HCT116 (cell line): ENCODE measurements at regions not wholly inside any gene's neighbourhood (a gene's known extent, or its start where the extent isn't known, plus 50 kb on each side); places are given as distances from the start of the nearest gene placed in this dataset.

ENCODE experiments used
- ATAC-seq: fragments of 200-7000 bp; cut with Tn5 transposase; 2 replicates; pipeline ENCODE4 v1.9.1; 2020; ENCODE audit warnings: mild to moderate bottlenecking, moderate library complexity
- BruUV-seq: library from RNA; stranded (reverse); fragments of 400-500 nt; replicated peaks from 2 replicates; lab custom pipeline; 2021; lab: Mats Ljungman, UMichigan
- CTCF ChIA-PET: fragments of 300-600 bp; sonication (Branson Sonifier 250); formaldehyde crosslinking; loops from one replicate; lab custom pipeline; 2021; ENCODE audit warnings: antibody characterized with exemption; lab: Charles Lee
- POLR2A ChIA-PET: fragments of 300-600, 350-600 bp; sonication (Branson Sonifier 250); formaldehyde crosslinking; loops from one replicate; lab custom pipeline; 2021; ENCODE audit warnings: antibody characterized with exemption; lab: Charles Lee
- RAD21 ChIA-PET, 2 experiments: fragments of 300-600 bp; sonication (Branson Sonifier 250); formaldehyde crosslinking; loops; one replicate each; lab custom pipeline; 2023; ENCODE audit warnings: low total read pairs in 2 of 2; ENCODE audit not compliant: uncharacterized antibody in 2 of 2, unreplicated experiment in 2 of 2, low non-redundant PET in 1 of 2; lab: Charles Lee
- DNase-seq: peaks from one replicate; pipeline ENCODE4 v3.0.0-alpha.2; 2010; ENCODE audit warnings: low read depth, low spot score
- H2AFZ ChIP-seq: fragments of 200-600 bp; shearing (Covaris generic), sonication (generic); 2 replicates; pipeline ENCODE4 v1.6.1; 2017; ENCODE audit warnings: low read depth, mixed run types, mixed read lengths, antibody characterized with exemption, low read length; ENCODE audit not compliant: poor library complexity, severe bottlenecking
- H3K27ac ChIP-seq: 2 replicates; pipeline ENCODE4 v1.5.1; 2012; ENCODE audit warnings: low read depth, low read length
- H3K27me3 ChIP-seq: fragments of 200-600 bp; sonication (generic); 2 replicates; pipeline ENCODE4 v1.6.1; 2016; ENCODE audit warnings: mixed run types, low read length, mixed read lengths; ENCODE audit not compliant: insufficient read depth
- H3K36me3 ChIP-seq, 2 experiments: fragments of 200-500 bp in 1 of 2; fragments of 200-600 bp in 1 of 2; sonication (Bioruptor generic) in 1 of 2; sonication (generic) in 1 of 2; 2 replicates each; pipeline versions ENCODE4 v1.5.1 to v1.6.1; 2014 to 2016; ENCODE audit warnings: low read length in 2 of 2, inconsistent platforms in 1 of 2, mixed read lengths in 1 of 2, mixed run types in 1 of 2; ENCODE audit not compliant: insufficient read depth in 2 of 2, control insufficient read depth in 1 of 2
- H3K4me1 ChIP-seq, 2 experiments: fragments of 200-600 bp in 1 of 2; sonication (generic) in 1 of 2; 2 replicates each; pipeline versions ENCODE4 v1.5.1 to v1.6.1; 2012 to 2017; ENCODE audit warnings: low read length in 2 of 2, inconsistent platforms in 1 of 2, mild to moderate bottlenecking in 1 of 2, mixed read lengths in 1 of 2, mixed run types in 1 of 2, moderate library complexity in 1 of 2; ENCODE audit not compliant: insufficient read depth in 2 of 2, control insufficient read depth in 1 of 2
- H3K4me2 ChIP-seq: fragments of 200-600 bp; sonication (generic); 2 replicates; pipeline ENCODE4 v1.6.1; 2017; ENCODE audit warnings: mixed run types, low read length, mixed read lengths
- H3K4me3 ChIP-seq, 2 experiments: fragments of 200-600 bp in 1 of 2; sonication (generic) in 1 of 2; replicated peaks in 1 of 2; 2 replicates each; pipeline ENCODE4 v1.5.1; 2011 to 2016; ENCODE audit warnings: low read length in 2 of 2, control low read depth in 1 of 2, low read depth in 1 of 2, mild to moderate bottlenecking in 1 of 2, mixed read lengths in 1 of 2, mixed run types in 1 of 2
- H3K79me2 ChIP-seq: fragments of 200-600 bp; sonication (generic); 2 replicates; pipeline ENCODE4 v1.6.1; 2017; ENCODE audit warnings: mild to moderate bottlenecking, mixed run types, low read length, moderate library complexity, mixed read lengths; ENCODE audit not compliant: insufficient read depth
- H3K9ac ChIP-seq: fragments of 200-600 bp; sonication (generic); 2 replicates; pipeline ENCODE4 v1.6.1; 2016; ENCODE audit warnings: low read length, mixed read lengths
- H3K9me2 ChIP-seq: fragments of 200-600 bp; sonication (generic), shearing (Covaris generic); 2 replicates; pipeline ENCODE4 v1.6.1; 2017; ENCODE audit warnings: mixed run types, mild to moderate bottlenecking, moderate library complexity; ENCODE audit not compliant: insufficient read depth
- H3K9me3 ChIP-seq, 2 experiments: fragments of 200-500 bp in 1 of 2; fragments of 200-600 bp in 1 of 2; sonication (Bioruptor generic) in 1 of 2; sonication (generic) in 1 of 2; 2 replicates each; pipeline ENCODE4 v1.6.1; 2014 to 2017; ENCODE audit warnings: low read length in 2 of 2, mixed read lengths in 2 of 2, inconsistent platforms in 1 of 2, low read depth in 1 of 2, mild to moderate bottlenecking in 1 of 2, mixed run types in 1 of 2, moderate library complexity in 1 of 2; ENCODE audit not compliant: control insufficient read depth in 1 of 2, insufficient read depth in 1 of 2
- H4K20me1 ChIP-seq: fragments of 200-600 bp; sonication (generic), shearing (Covaris generic); 2 replicates; pipeline ENCODE4 v1.6.1; 2017; ENCODE audit warnings: mixed run types, mild to moderate bottlenecking, moderate library complexity; ENCODE audit not compliant: insufficient read depth
- ATF3 ChIP-seq: IDR thresholded peaks from 2 replicates; pipeline ENCODE4 v1.6.1; 2012
- CEBPB ChIP-seq: IDR thresholded peaks from 2 replicates; pipeline ENCODE4 v1.6.1; 2012; ENCODE audit warnings: low read depth
- CTCF ChIP-seq, 3 experiments: fragments of 200-600 bp in 1 of 3; sonication (generic) in 1 of 3; IDR thresholded peaks in 2 of 3; conservative IDR thresholded peaks in 1 of 3; 2 replicates each; pipeline ENCODE4 v1.5.1; 2012 to 2017; ENCODE audit warnings: low read depth in 2 of 3, low read length in 2 of 3, antibody characterized with exemption in 1 of 3, borderline replicate concordance in 1 of 3, control low read depth in 1 of 3, mild to moderate bottlenecking in 1 of 3, mixed read lengths in 1 of 3, mixed run types in 1 of 3, moderate library complexity in 1 of 3; ENCODE audit not compliant: insufficient read depth in 1 of 3
- EGR1 ChIP-seq: IDR thresholded peaks from 2 replicates; pipeline ENCODE4 v1.6.1; 2012; ENCODE audit warnings: low read depth
- ELF1 ChIP-seq: IDR thresholded peaks from 2 replicates; pipeline ENCODE4 v1.6.1; 2012; ENCODE audit warnings: low read depth, borderline replicate concordance
- EZH2phosphoT487 ChIP-seq: fragments of 200-600 bp; IDR thresholded peaks from 2 replicates; pipeline ENCODE4 v1.6.1; 2018; ENCODE audit warnings: antibody characterized with exemption, borderline replicate concordance
- POLR2A ChIP-seq: IDR thresholded peaks from 2 replicates; pipeline ENCODE4 v1.7.0; 2011; ENCODE audit warnings: borderline replicate concordance; ENCODE audit not compliant: insufficient read depth, insufficient read length; ENCODE audit errors: extremely low read depth
- RAD21 ChIP-seq: IDR thresholded peaks from 2 replicates; pipeline ENCODE4 v1.6.1; 2012; ENCODE audit warnings: low read depth, mild to moderate bottlenecking
- REST ChIP-seq: IDR thresholded peaks from 2 replicates; pipeline ENCODE4 v1.6.1; 2012; ENCODE audit warnings: low read depth
- SIN3A ChIP-seq: IDR thresholded peaks from 2 replicates; pipeline ENCODE4 v1.6.1; 2012; ENCODE audit warnings: low read depth
- SP1 ChIP-seq: IDR thresholded peaks from 2 replicates; pipeline ENCODE4 v1.6.1; 2012; ENCODE audit warnings: low read depth
- SRF ChIP-seq: IDR thresholded peaks from 2 replicates; pipeline ENCODE4 v1.6.1; 2012; ENCODE audit warnings: low read depth
- YY1 ChIP-seq: IDR thresholded peaks from 2 replicates; pipeline ENCODE4 v1.6.1; 2011; ENCODE audit warnings: low read length, low read depth, moderate library complexity, mild to moderate bottlenecking; ENCODE audit not compliant: insufficient replicate concordance; ENCODE audit errors: extremely low read depth
- ZBTB33 ChIP-seq: IDR thresholded peaks from 2 replicates; pipeline ENCODE4 v1.6.1; 2011; ENCODE audit warnings: mild to moderate bottlenecking, low read length, moderate library complexity; ENCODE audit not compliant: insufficient replicate concordance; ENCODE audit errors: extremely low read depth
- ZFX ChIP-seq: fragments of 450-650 bp; IDR thresholded peaks from 2 replicates; pipeline ENCODE4 v1.6.1; 2017
- ZNF274 ChIP-seq: fragments of 200-500 bp; sonication (Bioruptor generic); IDR thresholded peaks from 2 replicates; pipeline ENCODE4 v1.6.1; 2014; ENCODE audit warnings: mild to moderate bottlenecking, low read depth, low read length, inconsistent platforms
- intact Hi-C: fragments of 100-400 bp; cut with micrococcal nuclease; formaldehyde crosslinking; loops from 2 replicates; pipeline ENCODE4 v1.10.0; 2022

- Histone ChIP-seq H3K36me3 (no peaks in the 10 kb centered on the region), H3K4me1 (no peaks in the 10 kb centered on the region), H3K27me3 (no peaks in the 10 kb centered on the region), H3K9me2 (no peaks in the 10 kb centered on the region), H3K9ac (no peak overlapping the region), H3K4me3 (no peak overlapping the region), H2AFZ (no peak overlapping the region), H3K79me2 (no peaks in the 10 kb centered on the region), H3K9me3 (peaks cover 0 to 10% of the 10 kb centered on the region in 2 experiments; a peak in 1 of 4 replicates), H3K4me2 (no peak overlapping the region), H3K27ac (no peak overlapping the region), H4K20me1 (no peaks in the 10 kb centered on the region)
- ATAC-seq (no peak), DNase-seq (no peak)
- BruUV-seq = no TSS peak
- ChIA-PET RAD21 (no interaction called here), CTCF (no interaction called here), POLR2A (no interaction called here)
- TF ChIP-seq ZFX (no peak), EZH2phosphoT487 (no peak), POLR2A (no peak), ELF1 (no peak), REST (no peak), ATF3 (no peak), CTCF (IDR thresholded peaks at IDR 0.05 in 2 of 3, conservative IDR thresholded peaks at IDR 0.05 in 1 of 3; ENCODE audit: borderline replicate concordance in 1 of 3, insufficient read depth in 1 of 3, low read depth in 2 of 3, low read length in 2 of 3) (no peak), SRF (no peak), ZNF274 (no peak), CEBPB (no peak), RAD21 (no peak), EGR1 (no peak), SP1 (no peak), ZBTB33 (no peak), SIN3A (no peak), YY1 (no peak)
- intact Hi-C loops = no loop called here
Measured at GRCh38 chr13:80753866-80754265, 412.9 kb upstream of the SPRY2 start.
